Stimulated activated CD4-positive, alpha-beta T cell treated with anti-CD3 and anti-CD28 coated beads, TNF-alpha, amount 100 ng/mL, for 1 hour (primary cell): ENCODE measurements at regions not wholly inside any gene's neighbourhood (a gene's known extent, or its start where the extent isn't known, plus 50 kb on each side); places are given as distances from the start of the nearest gene placed in this dataset.

Experiments
- DNase-seq, 3 donors: peaks; one replicate each; pipeline ENCODE4 v3.0.0-alpha.2; 2020; ENCODE audit warnings: low read depth in 3 of 3, low spot score in 1 of 3

DNA sequence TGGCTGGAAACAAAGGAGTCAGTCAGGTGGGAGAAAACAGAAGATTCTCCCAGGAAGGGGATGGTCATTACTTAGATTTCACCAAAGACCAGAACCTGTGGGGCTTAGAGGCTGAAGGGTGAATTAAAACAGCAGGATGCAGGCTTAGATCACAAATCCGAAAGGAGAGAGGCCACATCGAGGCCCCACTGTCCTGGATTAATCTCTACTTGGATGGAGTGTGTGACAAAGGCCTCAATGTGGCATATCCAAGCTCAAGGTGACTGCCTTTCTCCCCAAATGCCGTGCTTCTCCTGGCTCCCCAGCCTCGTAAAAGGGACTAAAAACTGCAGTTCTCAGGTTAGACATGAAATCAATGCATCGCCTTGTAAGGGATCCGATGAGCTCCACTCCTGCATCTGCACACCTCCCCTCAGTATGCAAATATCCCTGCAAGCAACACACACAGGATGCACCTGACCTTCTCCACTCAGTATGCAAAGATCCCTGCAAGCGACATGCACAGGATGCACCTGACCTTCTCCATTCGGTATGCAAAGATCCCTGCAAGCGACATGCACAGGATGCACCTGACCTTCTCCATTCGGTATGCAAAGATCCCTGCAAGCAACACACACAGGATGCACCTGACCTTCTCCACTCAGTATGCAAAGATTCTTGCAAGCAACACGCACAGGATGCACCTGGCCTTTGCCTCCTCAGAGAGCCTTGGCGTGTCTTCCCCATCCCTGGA, 447.4 kb downstream of the BRD1 start:
- no peak for DNase-seq

GRCh38 chr22:49377306-49377705, 450.4 kb downstream of the BRD1 start:
- DNase-seq = no peak

- DNase-seq = no peak
Measured at GRCh38 chr22:49373801-49374226, 453.9 kb downstream of the BRD1 start.

GRCh38 chr22:49373289-49373666, 454.4 kb downstream of the BRD1 start:
- no peak for DNase-seq

DNA sequence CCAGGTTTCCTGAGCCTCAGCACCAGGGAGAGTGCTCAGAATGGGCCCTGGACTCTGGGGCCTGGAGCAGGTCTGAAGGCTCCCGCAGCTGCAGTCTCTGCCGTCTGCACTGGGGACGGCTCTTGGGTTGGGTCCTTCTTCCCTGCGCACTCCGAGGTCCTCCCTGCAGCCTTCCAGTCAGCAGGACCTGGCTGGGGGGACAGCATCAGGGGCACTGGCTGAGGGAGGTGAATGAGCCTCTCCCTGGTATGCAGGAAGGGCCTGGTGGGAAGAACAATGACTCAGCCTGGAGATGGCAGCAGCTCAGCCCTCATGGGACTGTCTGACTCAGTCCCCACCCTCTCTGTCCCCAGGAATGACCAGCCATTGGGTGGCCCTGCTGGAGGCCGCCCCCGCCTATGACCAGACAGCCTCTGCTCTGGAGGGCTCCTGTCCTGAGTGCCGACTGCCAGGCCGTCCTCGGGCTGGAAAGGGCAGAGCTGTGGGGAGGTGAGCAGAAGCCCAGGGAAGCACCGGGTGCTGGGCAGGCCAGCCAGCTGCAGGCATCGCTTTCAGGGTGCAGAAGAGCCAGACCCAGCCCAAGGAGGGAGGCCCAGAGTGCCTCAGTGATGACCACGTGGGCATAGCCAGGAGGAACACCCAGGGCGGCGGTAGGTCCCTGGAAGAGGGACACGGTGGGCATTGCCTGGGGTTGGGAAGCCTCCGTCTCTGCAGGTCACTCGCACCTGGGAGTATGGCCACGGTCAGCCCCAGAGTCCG, 455.0 kb downstream of the BRD1 start:
- no peak for DNase-seq

DNA sequence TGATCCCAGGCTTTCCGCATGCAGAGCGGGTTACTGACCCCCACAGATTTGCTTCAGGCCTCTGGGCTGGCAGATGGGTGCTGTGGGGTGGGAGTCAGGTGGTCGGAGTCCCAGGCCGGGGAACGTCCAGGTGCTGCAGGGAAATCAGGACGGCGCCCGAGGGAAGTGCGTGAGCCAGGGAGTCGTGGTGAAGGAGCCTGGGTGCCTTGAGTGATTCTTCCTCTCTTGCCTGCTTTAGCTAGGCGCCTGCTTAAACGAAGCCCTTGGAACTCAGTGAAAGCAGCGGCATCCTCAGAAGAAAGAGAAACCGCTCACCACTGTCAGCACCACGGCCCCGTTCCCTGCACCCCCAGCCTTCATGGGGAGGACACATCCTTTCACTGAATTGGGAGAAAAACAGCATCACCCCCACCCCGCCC, 455.6 kb downstream of the BRD1 start:
- no peak for DNase-seq

DNA sequence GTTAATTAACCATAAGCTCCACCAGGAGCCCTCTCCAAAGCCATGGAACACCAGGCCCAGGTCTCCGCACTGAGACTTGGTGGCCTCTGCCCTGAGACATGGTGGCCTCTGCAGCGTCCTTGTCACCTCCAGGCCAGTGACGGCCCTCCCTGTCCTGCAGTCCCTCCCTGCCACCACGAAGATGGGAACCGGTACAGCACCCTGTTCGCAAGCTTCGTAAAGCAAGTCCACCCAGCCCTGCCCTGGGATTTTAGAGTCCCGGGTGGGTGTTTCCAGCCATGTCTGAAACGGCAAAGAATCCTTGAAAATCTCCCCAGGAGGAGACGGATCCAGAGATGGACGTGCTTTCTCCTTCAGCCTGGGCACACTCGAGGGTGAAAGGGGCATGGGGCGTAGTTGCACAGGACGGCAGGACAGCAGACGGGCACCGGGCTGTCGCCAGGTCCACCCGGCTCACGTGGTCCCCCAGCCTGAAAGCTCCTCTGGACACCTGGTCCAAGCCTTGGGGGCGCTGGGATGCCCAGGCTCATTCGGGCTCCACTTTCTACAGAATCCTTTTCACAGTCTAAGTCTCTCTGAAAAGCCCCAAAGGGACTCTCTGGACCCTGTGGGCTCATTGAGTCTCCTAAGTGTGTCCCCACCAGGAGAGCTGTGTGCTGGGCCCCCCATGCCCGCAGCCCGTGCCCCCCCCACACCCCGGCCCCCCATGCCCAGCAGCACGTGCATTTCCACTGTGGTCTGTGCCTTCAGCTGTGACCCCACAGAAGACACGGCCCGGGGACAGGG, 456.2 kb downstream of the BRD1 start:
- DNase-seq = no peak

GRCh38 chr22:49370627-49371301, 456.9 kb downstream of the BRD1 start:
- no peak for DNase-seq

- DNase-seq = no peak
Measured at GRCh38 chr22:49369726-49370626, 457.7 kb downstream of the BRD1 start.

GRCh38 chr22:49368976-49369725, 458.5 kb downstream of the BRD1 start:
- no peak for DNase-seq

- no peak for DNase-seq
Measured at GRCh38 chr22:49368221-49368975, 459.3 kb downstream of the BRD1 start.

DNA sequence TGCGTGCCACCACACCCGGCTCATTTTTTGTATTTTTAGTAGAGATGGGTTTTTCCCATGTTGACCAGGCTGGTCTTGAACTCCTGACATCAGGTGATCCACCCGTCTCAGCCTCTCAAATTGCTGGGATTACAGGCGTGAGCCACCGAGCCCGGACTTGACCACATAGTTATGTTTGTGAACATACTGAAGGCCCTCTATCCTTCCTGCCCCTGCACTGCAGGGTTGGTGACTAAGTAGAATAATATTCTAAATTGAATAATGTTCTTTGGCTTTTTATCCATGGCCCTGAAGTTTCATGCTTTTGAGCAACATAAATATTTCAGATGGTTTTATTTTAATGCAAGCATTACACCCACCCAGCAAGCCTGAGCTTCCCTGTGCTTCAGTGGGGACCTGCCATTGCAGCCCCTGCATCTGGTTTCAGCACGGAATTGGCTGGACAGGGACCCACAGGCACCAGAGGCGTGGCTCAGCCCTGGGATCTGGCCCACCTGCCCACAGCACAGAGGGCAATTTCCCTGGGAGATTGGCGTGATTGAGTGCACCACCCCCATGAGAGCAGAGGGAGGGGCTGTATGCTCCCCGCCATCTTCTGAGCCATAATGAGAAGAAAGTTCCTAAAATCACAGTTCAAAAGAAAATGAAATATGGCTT, 460.5 kb downstream of the BRD1 start:
- no peak for DNase-seq

DNA sequence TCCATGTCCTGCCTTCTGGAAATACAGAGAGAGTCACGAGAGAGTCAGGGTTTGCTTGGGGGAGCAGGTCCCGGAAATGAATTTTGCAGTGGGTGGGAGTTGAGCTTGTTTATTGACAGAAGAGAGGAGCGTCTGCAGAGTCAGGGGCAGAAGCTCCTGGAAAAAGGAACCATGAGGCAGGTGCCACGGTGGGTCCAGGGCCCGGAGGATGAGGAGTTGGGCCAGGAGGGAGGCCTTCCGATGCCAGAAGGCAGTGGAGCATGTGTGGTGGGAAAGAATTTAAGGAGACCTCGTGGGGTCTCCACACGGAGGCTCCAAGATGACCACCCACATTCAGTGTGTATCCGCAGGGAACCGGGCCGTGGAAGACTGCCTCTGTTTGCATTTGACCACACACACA, 461.2 kb downstream of the BRD1 start:
- DNase-seq = no peak

GRCh38 chr22:49365910-49366309, 461.8 kb downstream of the BRD1 start:
- DNase-seq = no peak

- DNase-seq = no peak
Measured at GRCh38 chr22:49365191-49365837, 462.4 kb downstream of the BRD1 start.

DNA sequence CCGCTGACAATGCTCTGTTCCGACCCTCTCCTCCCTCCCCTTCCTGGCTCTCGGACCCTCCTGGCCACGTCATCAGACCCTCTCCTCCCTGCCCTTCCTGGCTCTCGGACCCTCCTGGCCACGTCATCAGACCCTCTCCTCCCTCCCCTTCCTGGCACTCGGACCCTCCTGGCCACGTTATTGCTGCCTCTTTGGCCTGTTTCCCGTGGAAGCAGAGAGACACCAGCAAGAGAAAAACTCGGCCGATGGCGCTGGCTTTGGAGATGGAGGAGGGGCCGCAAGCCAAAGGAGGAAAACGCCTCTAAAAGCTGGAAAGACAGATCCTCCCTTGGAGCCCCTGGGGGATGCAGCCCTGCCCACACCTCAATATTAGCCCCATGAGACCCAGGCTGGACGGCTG, 463.3 kb downstream of the BRD1 start:
- no peak for DNase-seq

DNA sequence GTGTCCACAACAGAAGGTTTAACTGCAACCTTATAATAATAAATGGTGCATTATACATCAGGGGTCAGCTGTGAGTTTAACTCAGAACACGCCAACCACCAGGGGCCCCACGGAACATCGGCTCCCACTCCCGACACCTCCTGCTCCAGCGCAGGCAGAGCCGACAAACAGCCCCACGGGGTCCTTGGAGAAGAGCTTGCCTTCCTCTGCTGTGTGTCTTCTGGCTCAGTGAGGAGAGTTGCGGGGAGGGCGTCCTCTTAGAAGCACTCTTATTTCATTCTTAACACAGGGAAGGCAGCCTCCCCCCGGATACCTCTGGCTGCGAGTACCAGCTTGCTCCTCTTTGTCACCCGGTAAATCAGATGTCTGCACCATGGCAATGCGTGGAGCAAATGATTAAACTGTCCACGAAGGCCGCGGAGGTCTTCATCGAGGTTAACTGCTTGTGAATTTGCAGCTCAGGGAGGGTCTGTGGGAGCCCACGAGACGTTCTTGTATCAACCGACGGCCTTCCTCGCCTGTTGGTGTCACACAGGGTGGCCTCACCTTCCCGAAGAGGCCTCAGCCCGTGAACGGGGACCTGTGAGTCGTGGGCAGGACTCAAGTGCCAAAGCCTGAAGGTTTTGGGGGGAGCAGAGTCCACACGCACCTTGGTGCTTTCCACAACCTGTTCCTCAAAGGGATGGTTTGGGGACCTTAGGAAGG, 464.0 kb downstream of the BRD1 start:
- DNase-seq = no peak
